GM23338 (cell line): ENCODE measurements at regions not wholly inside any gene's neighbourhood (a gene's known extent, or its start where the extent isn't known, plus 50 kb on each side); places are given as distances from the start of the nearest gene placed in this dataset.
"Not testable (repeated sequence)": the region's sequence is repeated elsewhere in the genome, so short reads cannot be mapped to it uniquely, and the experiment has no call there.

Experiments used
- ATAC-seq: fragments of 200-7000 bp; cut with Tn5 transposase; 3 replicates; pipeline ENCODE4 v1.9.1; 2020
- DNase-seq: peaks from one replicate; pipeline ENCODE4 v3.0.0-alpha.2; 2015; ENCODE audit warnings: low spot score
- H2AFZ ChIP-seq: fragments of 200-600 bp; sonication (generic); 2 replicates; pipeline ENCODE4 v1.8.0; 2016; ENCODE audit warnings: antibody characterized with exemption, mild to moderate bottlenecking, moderate library complexity
- H3F3A ChIP-seq: fragments of 200-600 bp; sonication (generic); replicated peaks from 2 replicates; pipeline ENCODE4 v1.8.0; 2017; ENCODE audit warnings: antibody characterized with exemption, mixed run types, low read depth
- H3K27ac ChIP-seq: fragments of 200-600 bp; sonication (generic); 2 replicates; pipeline ENCODE4 v1.6.1; 2016; ENCODE audit warnings: low read depth
- H3K27me3 ChIP-seq: fragments of 200-600 bp; sonication (generic); 2 replicates; pipeline ENCODE4 v1.8.0; 2016; ENCODE audit warnings: mild to moderate bottlenecking, mixed run types, moderate library complexity; ENCODE audit not compliant: insufficient read depth
- H3K36me3 ChIP-seq: fragments of 200-600 bp; sonication (generic); 2 replicates; pipeline ENCODE4 v1.8.0; 2016; ENCODE audit warnings: mild to moderate bottlenecking; ENCODE audit not compliant: insufficient read depth
- H3K4me1 ChIP-seq: fragments of 200-600 bp; sonication (generic); 2 replicates; pipeline ENCODE4 v1.8.0; 2016; ENCODE audit warnings: mild to moderate bottlenecking, moderate library complexity; ENCODE audit not compliant: insufficient read depth
- H3K4me2 ChIP-seq: fragments of 200-600 bp; sonication (generic); 2 replicates; pipeline ENCODE4 v1.7.1; 2017; ENCODE audit warnings: mixed run types
- H3K4me3 ChIP-seq: fragments of 200-600 bp; sonication (generic); 2 replicates; pipeline ENCODE4 v1.6.1; 2016; ENCODE audit warnings: mixed run types
- H3K79me2 ChIP-seq: fragments of 200-600 bp; sonication (generic); replicated peaks from 2 replicates; pipeline ENCODE4 v1.8.0; 2017; ENCODE audit warnings: mild to moderate bottlenecking; ENCODE audit not compliant: insufficient read depth
- H3K9me2 ChIP-seq: fragments of 200-600 bp; sonication (generic); 2 replicates; pipeline ENCODE4 v1.8.0; 2017; ENCODE audit not compliant: insufficient read depth
- H4K20me1 ChIP-seq: fragments of 200-600 bp; sonication (generic); replicated peaks from 2 replicates; pipeline ENCODE4 v1.8.0; 2017; ENCODE audit warnings: mild to moderate bottlenecking; ENCODE audit not compliant: insufficient read depth
- H3K27ac Mint-ChIP-seq: 2 replicates; pipeline ENCODE4 v1.8.0; 2020; ENCODE audit warnings: inconsistent platforms, mild to moderate bottlenecking, moderate library complexity, mixed read lengths
- H3K27me3 Mint-ChIP-seq: 3 replicates; pipeline ENCODE4 v1.8.0; 2022; ENCODE audit warnings: low read depth, mild to moderate bottlenecking, moderate library complexity, mixed read lengths, inconsistent platforms; ENCODE audit not compliant: insufficient read depth, poor library complexity
- H3K36me3 Mint-ChIP-seq: 3 replicates; pipeline ENCODE4 v1.8.0; 2021; ENCODE audit warnings: low read depth, mild to moderate bottlenecking, inconsistent platforms, moderate library complexity, mixed read lengths
- H3K4me1 Mint-ChIP-seq: 3 replicates; pipeline ENCODE4 v1.8.0; 2020; ENCODE audit warnings: mild to moderate bottlenecking, inconsistent platforms, mixed read lengths
- H3K4me3 Mint-ChIP-seq: 3 replicates; pipeline ENCODE4 v1.8.0; 2021; ENCODE audit warnings: moderate library complexity, mild to moderate bottlenecking, inconsistent platforms, mixed read lengths
- H3K9me3 Mint-ChIP-seq: 3 replicates; pipeline ENCODE4 v1.8.0; 2020; ENCODE audit warnings: moderate library complexity, mild to moderate bottlenecking, inconsistent platforms, mixed read lengths
- CREB1 ChIP-seq: fragments of 250-450 bp; sonication (Bioruptor Pico); IDR thresholded peaks from 2 replicates; pipeline ENCODE4 v1.5.0; 2020; ENCODE audit warnings: low read depth, mild to moderate bottlenecking, moderate library complexity
- EZH2 ChIP-seq: fragments of 200-600 bp; sonication (generic); IDR thresholded peaks from one replicate; pipeline ENCODE4 v1.8.0; 2017; ENCODE audit warnings: antibody characterized with exemption, mild to moderate bottlenecking, low read depth; ENCODE audit not compliant: unreplicated experiment
- EZH2phosphoT487 ChIP-seq: fragments of 200-600 bp; sonication (generic); IDR thresholded peaks from one replicate; pipeline ENCODE4 v1.8.1; 2018; ENCODE audit warnings: antibody characterized with exemption; ENCODE audit not compliant: unreplicated experiment
- JUNB ChIP-seq: IDR thresholded peaks from one replicate; pipeline ENCODE4 v1.6.1; 2016; ENCODE audit warnings: antibody characterized with exemption; ENCODE audit not compliant: unreplicated experiment
- NANOG ChIP-seq: IDR thresholded peaks from 2 replicates; pipeline ENCODE4 v1.6.1; 2016; ENCODE audit warnings: antibody characterized with exemption, borderline replicate concordance
- POLR2AphosphoS5 ChIP-seq: IDR thresholded peaks from 2 replicates; pipeline ENCODE4 v1.6.1; 2016; ENCODE audit warnings: antibody characterized with exemption, low read depth
- STAT1 ChIP-seq: IDR thresholded peaks from one replicate; pipeline ENCODE4 v1.6.1; 2016; ENCODE audit warnings: antibody characterized with exemption; ENCODE audit not compliant: unreplicated experiment
- ZNF114 ChIP-seq: fragments of 250-450 bp; sonication (Bioruptor Pico); IDR thresholded peaks from 2 replicates; pipeline ENCODE4 v1.5.0; 2020; ENCODE audit warnings: mild to moderate bottlenecking, moderate library complexity
- TF ChIP-seq, protein P1 (sequence below): IDR thresholded peaks from 2 replicates; pipeline ENCODE4 v1.6.1; 2016; ENCODE audit warnings: antibody characterized with exemption

DNA sequence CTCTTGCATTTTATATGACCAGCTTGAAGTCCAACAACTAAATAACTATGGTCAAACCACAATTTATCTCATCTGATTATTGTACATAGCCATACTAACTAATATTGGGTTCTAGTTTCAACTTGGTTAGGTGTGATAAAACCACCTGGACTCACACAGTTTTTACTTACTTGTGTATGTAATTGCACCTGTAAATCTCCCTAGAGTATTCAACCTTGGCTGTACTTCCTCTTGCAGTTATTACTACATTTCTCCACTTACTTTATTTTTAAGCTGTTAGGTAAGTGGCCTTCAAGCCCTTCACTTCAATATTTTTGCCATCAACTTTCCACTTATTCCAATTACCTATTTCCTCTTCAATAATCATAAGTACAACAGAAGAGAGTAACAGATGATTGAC is 115.8 kb upstream of the ANKRD50 start:
- Mint-ChIP-seq H3K27ac (no peak overlapping the region), H3K36me3 (peaks cover under 1% of the 10 kb centered on the region; the same call in 2 of the 3 replicates)

DNA sequence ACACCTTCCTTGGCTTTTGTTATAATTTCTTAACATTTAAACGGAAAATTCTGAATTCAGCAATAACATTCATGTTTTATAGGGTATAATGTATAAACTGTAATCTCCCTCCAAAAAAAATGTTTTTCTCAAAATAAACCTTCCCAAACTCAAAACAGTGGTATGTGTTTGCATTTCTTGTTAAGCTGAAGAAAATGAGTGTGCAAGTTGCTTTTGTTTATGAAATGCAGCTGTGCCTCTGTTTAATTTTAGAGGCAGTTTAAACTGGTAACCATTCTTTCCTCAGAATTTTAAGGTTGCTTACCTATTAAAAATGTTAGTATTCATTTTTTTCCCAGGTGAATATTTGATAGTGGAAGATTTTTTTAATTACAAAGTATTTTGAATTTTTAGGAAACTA is 105.0 kb upstream of the ANKRD50 start:
- ATAC-seq = no peak
- Mint-ChIP-seq H3K9me3 (peaks cover 19% of the 10 kb centered on the region; the same call in 2 of the 3 replicates), H3K27ac (no peak overlapping the region), H3K36me3 (peaks cover 17% of the 10 kb centered on the region), H3K27me3 (no peaks in the 10 kb centered on the region), H3K4me3 (no peak overlapping the region), H3K4me1 (no peaks in the 10 kb centered on the region)
- no peaks in the 10 kb centered on the region for H3K4me1 ChIP-seq
- no peaks in the 10 kb centered on the region; the same call in 1 of the 2 replicates for H3K36me3 ChIP-seq
- no peak overlapping the region for H2AFZ ChIP-seq
- H3K4me3 ChIP-seq = no peak overlapping the region
- TF ChIP-seq STAT1 (no peak), EZH2phosphoT487 (no peak), CREB1 (CRISPR knock-in tag) (no peak), JUNB (no peak), POLR2AphosphoS5 (no peak), NANOG (no peak)
- TF ChIP-seq, protein P1, sequence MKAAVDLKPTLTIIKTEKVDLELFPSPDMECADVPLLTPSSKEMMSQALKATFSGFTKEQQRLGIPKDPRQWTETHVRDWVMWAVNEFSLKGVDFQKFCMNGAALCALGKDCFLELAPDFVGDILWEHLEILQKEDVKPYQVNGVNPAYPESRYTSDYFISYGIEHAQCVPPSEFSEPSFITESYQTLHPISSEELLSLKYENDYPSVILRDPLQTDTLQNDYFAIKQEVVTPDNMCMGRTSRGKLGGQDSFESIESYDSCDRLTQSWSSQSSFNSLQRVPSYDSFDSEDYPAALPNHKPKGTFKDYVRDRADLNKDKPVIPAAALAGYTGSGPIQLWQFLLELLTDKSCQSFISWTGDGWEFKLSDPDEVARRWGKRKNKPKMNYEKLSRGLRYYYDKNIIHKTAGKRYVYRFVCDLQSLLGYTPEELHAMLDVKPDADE = no peak
- no peaks in the 10 kb centered on the region for H3K79me2 ChIP-seq
- H3K4me2 ChIP-seq = no peak overlapping the region
- H3K27ac ChIP-seq = no peak overlapping the region
- no peak for DNase-seq
- H3K27me3 ChIP-seq = no peaks in the 10 kb centered on the region
- peaks cover 7% of the 10 kb centered on the region for H3K9me2 ChIP-seq
- H4K20me1 ChIP-seq = no peaks in the 10 kb centered on the region
- H3F3A ChIP-seq = no peaks in the 10 kb centered on the region

More for the DNA sequence above, 115.8 kb upstream of the ANKRD50 start:
- H3K9me2 ChIP-seq = no peaks in the 10 kb centered on the region; the same call in 1 of the 2 replicates
- no peak for DNase-seq
- no peak for ATAC-seq
- H3K79me2 ChIP-seq = no peaks in the 10 kb centered on the region
- H3K27ac ChIP-seq = no peak overlapping the region
- Mint-ChIP-seq H3K9me3 (peaks cover 7% of the 10 kb centered on the region), H3K4me3 (no peak overlapping the region), H3K4me1 (no peaks in the 10 kb centered on the region), H3K27me3 (peaks cover 1% of the 10 kb centered on the region)
- TF ChIP-seq STAT1 (no peak), JUNB (no peak), EZH2 (no peak), ZNF114 (CRISPR knock-in tag) (no peak)
- TF ChIP-seq, protein P1 = no peak
- no peaks in the 10 kb centered on the region for H3F3A ChIP-seq
- H4K20me1 ChIP-seq = no peaks in the 10 kb centered on the region
- H3K27me3 ChIP-seq = no peaks in the 10 kb centered on the region
- H3K36me3 ChIP-seq = no peaks in the 10 kb centered on the region
- H3K4me3 ChIP-seq = no peak overlapping the region
- no peak overlapping the region for H3K4me2 ChIP-seq
- no peaks in the 10 kb centered on the region for H3K4me1 ChIP-seq
- H2AFZ ChIP-seq = no peak overlapping the region

DNA sequence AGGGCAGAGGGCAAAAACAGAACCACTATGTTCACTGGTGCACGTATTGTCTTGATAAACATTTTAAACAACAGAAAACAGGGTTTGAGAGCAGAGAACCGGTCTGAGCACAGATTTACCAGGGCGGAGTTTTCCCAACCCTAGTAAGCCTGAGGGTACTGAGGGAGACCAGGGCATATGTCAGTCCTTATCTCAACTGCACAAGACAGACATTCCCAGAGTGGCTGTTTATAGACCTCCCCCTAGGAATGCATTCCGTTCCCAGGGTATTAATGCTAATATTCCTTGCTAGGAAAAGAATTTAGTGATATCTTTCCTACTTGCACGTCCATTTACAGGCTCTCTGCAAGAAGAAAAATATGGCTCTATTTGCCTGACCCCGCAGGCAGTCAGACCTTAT is 99.7 kb upstream of the ANKRD50 start:
- H4K20me1 ChIP-seq, ATAC-seq, H3K27me3 Mint-ChIP-seq, H3K36me3 ChIP-seq, H3K27me3 ChIP-seq, H3K27ac ChIP-seq, H3K4me2 ChIP-seq, DNase-seq, H3F3A ChIP-seq, H2AFZ ChIP-seq, H3K79me2 ChIP-seq, H3K4me3 Mint-ChIP-seq, H3K4me3 ChIP-seq, H3K9me2 ChIP-seq: not testable (repeated sequence)
- H3K4me1 ChIP-seq = peaks cover 21% of the 10 kb centered on the region
- Mint-ChIP-seq H3K4me1 (peaks cover 28% of the 10 kb centered on the region), H3K36me3 (peaks cover 26% of the 10 kb centered on the region), H3K27ac (peak overlapping the region; percentile 31; the same call in 1 of the 2 replicates), H3K9me3 (peaks cover 22% of the 10 kb centered on the region)
